ENCODE measurements at regions not wholly inside any gene's neighbourhood (a gene's known extent, or its start where the extent isn't known, plus 50 kb on each side); places are given as distances from the start of the nearest gene placed in this dataset.

GRCh38 chr9:29637471-29638237 lies 2064.4 kb upstream of the C9orf72 start:
- DNase-seq (ENCODE audit: low spot score in 2 of 2), result no peak
- intact Hi-C loops (cut with DNase I), result no loop called here
- H3K4me3 ChIP-seq, result no peak overlapping the region
- no peaks in the 10 kb centered on the region for H3K36me3 ChIP-seq
- H3K27ac ChIP-seq, result no peak overlapping the region
- no peaks in the 10 kb centered on the region for H3K4me1 ChIP-seq
- no peak for TF ChIP-seq CTCF (IDR thresholded peaks at IDR 0.05)
- H3K27me3 ChIP-seq, result no peaks in the 10 kb centered on the region
- no peaks in the 10 kb centered on the region for H3K9me3 ChIP-seq

GRCh38 chr9:29640507-29640906 lies 2067.2 kb upstream of the C9orf72 start:
- Histone ChIP-seq H3K9me3 (no peaks in the 10 kb centered on the region), H3K4me3 (no peak overlapping the region), H3K27ac (no peak overlapping the region), H3K4me1 (no peaks in the 10 kb centered on the region), H3K27me3 (no peaks in the 10 kb centered on the region), H3K36me3 (no peaks in the 10 kb centered on the region)
- TF ChIP-seq CTCF (IDR thresholded peaks at IDR 0.05), result no peak
- DNase-seq (ENCODE audit: low spot score in 2 of 2), result no peak
- intact Hi-C loops (cut with DNase I), result no loop called here

- H3K4me3 ChIP-seq, result no peak overlapping the region
- no peaks in the 10 kb centered on the region for H3K36me3 ChIP-seq
- no peak overlapping the region for H3K27ac ChIP-seq
- H3K9me3 ChIP-seq, result no peaks in the 10 kb centered on the region
- DNase-seq (ENCODE audit: low spot score in 2 of 2), result no peak
- H3K27me3 ChIP-seq, result no peaks in the 10 kb centered on the region
- H3K4me1 ChIP-seq, result no peaks in the 10 kb centered on the region
- intact Hi-C loops (cut with DNase I), result no loop called here
- no peak for TF ChIP-seq CTCF (IDR thresholded peaks at IDR 0.05)
Measured at GRCh38 chr9:29644514-29644913, 2071.2 kb upstream of the C9orf72 start.

- Histone ChIP-seq H3K4me3 (no peak overlapping the region), H3K27me3 (no peaks in the 10 kb centered on the region), H3K27ac (no peak overlapping the region), H3K9me3 (no peaks in the 10 kb centered on the region), H3K36me3 (no peaks in the 10 kb centered on the region), H3K4me1 (no peaks in the 10 kb centered on the region)
- DNase-seq (ENCODE audit: low spot score in 2 of 2), result no peak
- TF ChIP-seq CTCF (IDR thresholded peaks at IDR 0.05), result no peak
- intact Hi-C loops (cut with DNase I), result no loop called here
Measured at GRCh38 chr9:29647451-29647850, 2074.2 kb upstream of the C9orf72 start.

GRCh38 chr9:29648132-29648531 lies 2074.9 kb upstream of the C9orf72 start:
- Histone ChIP-seq H3K4me1 (no peaks in the 10 kb centered on the region), H3K9me3 (no peaks in the 10 kb centered on the region), H3K27me3 (no peaks in the 10 kb centered on the region), H3K27ac (no peak overlapping the region), H3K36me3 (no peaks in the 10 kb centered on the region), H3K4me3 (no peak overlapping the region)
- intact Hi-C loops (cut with DNase I), result no loop called here
- no peak for TF ChIP-seq CTCF (IDR thresholded peaks at IDR 0.05)
- DNase-seq (ENCODE audit: low spot score in 2 of 2), result no peak

GRCh38 chr9:29648601-29649000 lies 2075.3 kb upstream of the C9orf72 start:
- no peak for DNase-seq (ENCODE audit: low spot score in 2 of 2)
- Histone ChIP-seq H3K27me3 (no peaks in the 10 kb centered on the region), H3K4me3 (no peak overlapping the region), H3K27ac (no peak overlapping the region), H3K4me1 (no peaks in the 10 kb centered on the region), H3K9me3 (no peaks in the 10 kb centered on the region), H3K36me3 (no peaks in the 10 kb centered on the region)
- intact Hi-C loops (cut with DNase I), result no loop called here
- no peak for TF ChIP-seq CTCF (IDR thresholded peaks at IDR 0.05)

Data from ascending aorta (tissue), 2 donors.